SK-N-SH (cell line): ENCODE measurements at regions not wholly inside any gene's neighbourhood (a gene's known extent, or its start where the extent isn't known, plus 50 kb on each side); places are given as distances from the start of the nearest gene placed in this dataset.

Experiments
- CHD2 ChIP-seq: fragments of 150-350 bp; IDR thresholded peaks from 2 replicates; pipeline ENCODE4 v1.6.1; 2018; ENCODE audit warnings: low read length; ENCODE audit not compliant: partially characterized antibody
- CTCF ChIP-seq: fragments of 200-600 bp; sonication (generic); IDR thresholded peaks from 2 replicates; pipeline ENCODE4 v1.6.1; 2017; ENCODE audit warnings: antibody characterized with exemption, mild to moderate bottlenecking, moderate library complexity
- EP300 ChIP-seq, 2 experiments: IDR thresholded peaks; 2 replicates each; pipeline versions ENCODE4 v1.4.0 to v1.6.1; 2012; ENCODE audit warnings: borderline replicate concordance in 1 of 2, low read depth in 1 of 2, low read length in 1 of 2
- POLR2AphosphoS5 ChIP-seq: IDR thresholded peaks from 2 replicates; pipeline ENCODE4 v1.6.1; 2012; ENCODE audit warnings: low read depth, low read length
- RAD21 ChIP-seq: IDR thresholded peaks from 2 replicates; pipeline ENCODE4 v1.6.1; 2012; ENCODE audit warnings: mild to moderate bottlenecking, low read length
- REST ChIP-seq: IDR thresholded peaks from 2 replicates; pipeline ENCODE4 v1.6.1; 2012; ENCODE audit warnings: mild to moderate bottlenecking, low read depth, low read length, moderate library complexity

GRCh38 chr10:56258991-56259390 lies 102.1 kb downstream of the ZWINT start:
- no peak for TF ChIP-seq CTCF
- TF ChIP-seq POLR2AphosphoS5, result no peak
- no peak for TF ChIP-seq REST
- no peak for TF ChIP-seq EP300 (IDR thresholded peaks at IDR 0.05; ENCODE audit: borderline replicate concordance in 1 of 2, low read depth in 1 of 2, low read length in 1 of 2)
- TF ChIP-seq RAD21, result no peak
- TF ChIP-seq CHD2, result no peak
